ENCODE measurements at regions not wholly inside any gene's neighbourhood (a gene's known extent, or its start where the extent isn't known, plus 50 kb on each side); places are given as distances from the start of the nearest gene placed in this dataset.

GRCh38 chr6:150725795-150726194, 126.1 kb downstream of the PLEKHG1 start:
- Histone ChIP-seq H3K27me3 (replicated peaks; ENCODE audit: control insufficient read depth, insufficient read depth, low read length) (no peaks in the 10 kb centered on the region), H3K36me3 (ENCODE audit: control insufficient read depth, insufficient read depth, low read length) (no peaks in the 10 kb centered on the region), H3K4me3 (replicated peaks; ENCODE audit: low read depth, low read length) (no peak overlapping the region)
- DNase-seq (ENCODE audit: extremely low read depth, insufficient read length), result no peak
- no peak for TF ChIP-seq CTCF (IDR thresholded peaks at IDR 0.05; ENCODE audit: insufficient read depth, low read length, poor library complexity, severe bottlenecking)

GRCh38 chr6:150729188-150729748, 129.6 kb downstream of the PLEKHG1 start:
- Histone ChIP-seq H3K4me3 (replicated peaks; ENCODE audit: low read depth, low read length) (no peak overlapping the region), H3K27me3 (replicated peaks; ENCODE audit: control insufficient read depth, insufficient read depth, low read length) (no peaks in the 10 kb centered on the region), H3K36me3 (ENCODE audit: control insufficient read depth, insufficient read depth, low read length) (no peaks in the 10 kb centered on the region)
- TF ChIP-seq CTCF (IDR thresholded peaks at IDR 0.05; ENCODE audit: insufficient read depth, low read length, poor library complexity, severe bottlenecking), result no peak
- no peak for DNase-seq (ENCODE audit: extremely low read depth, insufficient read length)

GRCh38 chr6:150730801-150731457, 131.2 kb downstream of the PLEKHG1 start:
- Histone ChIP-seq H3K36me3 (ENCODE audit: control insufficient read depth, insufficient read depth, low read length) (no peaks in the 10 kb centered on the region), H3K27me3 (replicated peaks; ENCODE audit: control insufficient read depth, insufficient read depth, low read length) (no peaks in the 10 kb centered on the region), H3K4me3 (replicated peaks; ENCODE audit: low read depth, low read length) (no peak overlapping the region)
- DNase-seq (ENCODE audit: extremely low read depth, insufficient read length), result no peak
- no peak for TF ChIP-seq CTCF (IDR thresholded peaks at IDR 0.05; ENCODE audit: insufficient read depth, low read length, poor library complexity, severe bottlenecking)

- H3K4me3 ChIP-seq (replicated peaks; ENCODE audit: low read depth, low read length), result no peak overlapping the region
- no peaks in the 10 kb centered on the region for H3K36me3 ChIP-seq (ENCODE audit: control insufficient read depth, insufficient read depth, low read length)
- TF ChIP-seq CTCF (IDR thresholded peaks at IDR 0.05; ENCODE audit: insufficient read depth, low read length, poor library complexity, severe bottlenecking), result no peak
- DNase-seq (ENCODE audit: extremely low read depth, insufficient read length), result peak; percentile 31
- H3K27me3 ChIP-seq (replicated peaks; ENCODE audit: control insufficient read depth, insufficient read depth, low read length), result no peaks in the 10 kb centered on the region
Measured at GRCh38 chr6:150732765-150733539, 132.6 kb upstream of the MTHFD1L start.

GRCh38 chr6:150733726-150734125, 131.8 kb upstream of the MTHFD1L start:
- TF ChIP-seq CTCF (IDR thresholded peaks at IDR 0.05; ENCODE audit: insufficient read depth, low read length, poor library complexity, severe bottlenecking), result no peak
- DNase-seq (ENCODE audit: extremely low read depth, insufficient read length), result no peak
- Histone ChIP-seq H3K36me3 (ENCODE audit: control insufficient read depth, insufficient read depth, low read length) (no peaks in the 10 kb centered on the region), H3K27me3 (replicated peaks; ENCODE audit: control insufficient read depth, insufficient read depth, low read length) (no peaks in the 10 kb centered on the region), H3K4me3 (replicated peaks; ENCODE audit: low read depth, low read length) (no peak overlapping the region)
